Lung (tissue), 11 donors: ENCODE measurements at regions not wholly inside any gene's neighbourhood (a gene's known extent, or its start where the extent isn't known, plus 50 kb on each side); places are given as distances from the start of the nearest gene placed in this dataset.

ENCODE experiments used
- ATAC-seq: fragments of 200-7000 bp; cut with Tn5 transposase; one replicate; pipeline ENCODE4 v1.9.1; 2020; ENCODE audit warnings: moderate number of reproducible peaks; ENCODE audit not compliant: insufficient read depth, low FRiP score
- DNase-seq, 3 donors: peaks; one replicate each; pipeline ENCODE4 v3.0.0-alpha.2; 2013 to 2017
- H3K27ac ChIP-seq, 2 donors: one replicate each; pipeline ENCODE4 v1.5.1; 2013; ENCODE audit warnings: mild to moderate bottlenecking in 2 of 2, moderate library complexity in 2 of 2, control low read depth in 1 of 2, inconsistent platforms in 1 of 2, low read depth in 1 of 2, low read length in 1 of 2
- H3K27me3 ChIP-seq, 3 donors: one replicate each; pipeline ENCODE4 v1.5.1; 2013; ENCODE audit warnings: low read length in 2 of 3; ENCODE audit not compliant: control insufficient read depth in 3 of 3, insufficient read depth in 3 of 3
- H3K36me3 ChIP-seq, 4 donors: one replicate each; pipeline ENCODE4 v1.5.1; 2013; ENCODE audit warnings: low read length in 4 of 4, mild to moderate bottlenecking in 1 of 4, moderate library complexity in 1 of 4; ENCODE audit not compliant: control insufficient read depth in 4 of 4, insufficient read depth in 4 of 4
- H3K4me1 ChIP-seq, 5 donors: one replicate each; pipeline ENCODE4 v1.5.1; 2013; ENCODE audit warnings: low read length in 5 of 5, mild to moderate bottlenecking in 2 of 5, moderate library complexity in 1 of 5; ENCODE audit not compliant: control insufficient read depth in 5 of 5, insufficient read depth in 5 of 5
- H3K4me3 ChIP-seq: one replicate; pipeline ENCODE4 v1.5.1; 2013; ENCODE audit warnings: mild to moderate bottlenecking, control low read depth, moderate library complexity
- H3K9ac ChIP-seq, 2 donors: one replicate each; pipeline ENCODE4 v1.5.1; 2013; ENCODE audit warnings: low read length in 2 of 2, control low read depth in 1 of 2; ENCODE audit not compliant: insufficient read depth in 1 of 2
- H3K9me3 ChIP-seq, 4 donors: one replicate each; pipeline ENCODE4 v1.5.1; 2013; ENCODE audit warnings: low read length in 3 of 4, mild to moderate bottlenecking in 1 of 4, moderate library complexity in 1 of 4; ENCODE audit not compliant: control insufficient read depth in 4 of 4, insufficient read depth in 3 of 4
- WGBS, 2 donors: extraction: QIAGEN DNeasy Blood & Tissue Kit; methylation state at CpG; one replicate each; pipeline ENCODE4 v1.1.7; 2013; 5-methylcytosine and 5-hydroxymethylcytosine counted together
- TF ChIP-seq, protein P1 (sequence below): IDR thresholded peaks from 2 replicates; pipeline ENCODE4 v1.5.1; 2012; ENCODE audit warnings: mild to moderate bottlenecking; ENCODE audit errors: control extremely low read depth, extremely low read depth
- donor health status: control.
- donor health status: control.
- donor health status: Bipolar disorder and iron deficiency.
- donor health status: healthy.
- donor health status: DM: yes; HTN: yes; CAD: no.

DNA sequence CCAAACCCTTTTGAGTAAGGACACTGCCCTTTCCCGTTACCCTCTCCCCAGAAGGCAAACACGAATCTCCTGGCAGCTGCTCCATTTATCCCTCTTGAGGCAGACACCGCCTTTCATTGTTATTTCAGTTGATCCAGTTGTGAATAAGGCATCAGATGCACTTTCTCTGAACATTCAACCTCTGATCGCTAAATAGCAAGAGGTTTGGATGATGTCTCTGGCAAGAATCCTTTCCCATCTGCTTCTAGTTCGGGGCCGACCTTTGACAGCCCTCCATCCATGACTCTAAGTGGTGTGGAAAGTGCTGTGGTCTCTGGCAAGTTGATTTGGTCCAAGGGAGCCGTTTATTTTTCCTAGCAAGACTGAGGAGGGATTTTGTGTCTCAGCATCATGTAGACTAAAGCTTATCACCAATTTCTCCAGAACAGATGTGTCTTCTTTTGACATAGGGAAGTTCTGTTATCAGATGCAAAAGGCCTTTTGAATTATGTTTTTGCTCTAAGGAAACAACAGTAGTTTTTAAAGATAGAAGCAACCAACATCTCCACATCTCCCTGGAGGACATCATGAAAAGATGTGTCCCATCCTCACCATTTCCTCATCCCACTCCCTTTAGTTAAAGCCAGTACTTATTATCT is 123.6 kb downstream of the CCDC34 start:
- TF ChIP-seq, protein P1, sequence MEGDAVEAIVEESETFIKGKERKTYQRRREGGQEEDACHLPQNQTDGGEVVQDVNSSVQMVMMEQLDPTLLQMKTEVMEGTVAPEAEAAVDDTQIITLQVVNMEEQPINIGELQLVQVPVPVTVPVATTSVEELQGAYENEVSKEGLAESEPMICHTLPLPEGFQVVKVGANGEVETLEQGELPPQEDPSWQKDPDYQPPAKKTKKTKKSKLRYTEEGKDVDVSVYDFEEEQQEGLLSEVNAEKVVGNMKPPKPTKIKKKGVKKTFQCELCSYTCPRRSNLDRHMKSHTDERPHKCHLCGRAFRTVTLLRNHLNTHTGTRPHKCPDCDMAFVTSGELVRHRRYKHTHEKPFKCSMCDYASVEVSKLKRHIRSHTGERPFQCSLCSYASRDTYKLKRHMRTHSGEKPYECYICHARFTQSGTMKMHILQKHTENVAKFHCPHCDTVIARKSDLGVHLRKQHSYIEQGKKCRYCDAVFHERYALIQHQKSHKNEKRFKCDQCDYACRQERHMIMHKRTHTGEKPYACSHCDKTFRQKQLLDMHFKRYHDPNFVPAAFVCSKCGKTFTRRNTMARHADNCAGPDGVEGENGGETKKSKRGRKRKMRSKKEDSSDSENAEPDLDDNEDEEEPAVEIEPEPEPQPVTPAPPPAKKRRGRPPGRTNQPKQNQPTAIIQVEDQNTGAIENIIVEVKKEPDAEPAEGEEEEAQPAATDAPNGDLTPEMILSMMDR = no peak
- 68 to 75% methylated on average over 7 of the region's 7 CpGs for WGBS, 2 donors
- Histone ChIP-seq H3K9me3 (no peaks in the 10 kb centered on the region), H3K9ac (no peak overlapping the region), H3K27ac (no peak overlapping the region), H3K36me3 (no peaks in the 10 kb centered on the region), H3K4me3 (no peak overlapping the region), H3K4me1 (no peaks in the 10 kb centered on the region), H3K27me3 (no peaks in the 10 kb centered on the region)
- ATAC-seq (no peak), DNase-seq (no peak)

DNA sequence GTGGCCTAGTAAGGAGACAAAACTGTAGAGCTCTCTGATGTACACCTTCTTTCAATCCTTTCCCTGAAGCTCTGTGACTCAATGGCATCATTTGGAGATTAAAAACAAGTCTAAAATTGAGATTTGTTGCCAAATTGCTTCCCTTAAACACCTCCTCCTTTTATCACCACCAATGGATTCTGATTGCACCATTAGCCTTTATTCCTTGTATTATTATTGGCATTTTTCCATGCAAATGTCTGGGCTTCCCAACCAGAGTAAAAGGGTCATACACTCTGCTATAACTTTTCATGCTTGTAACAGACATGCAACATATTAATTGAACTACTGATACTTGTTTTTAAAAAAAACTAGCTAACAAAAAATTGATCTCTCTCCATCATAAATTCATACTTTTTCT is 124.2 kb downstream of the CCDC34 start:
- Histone ChIP-seq H3K9ac (no peak overlapping the region), H3K9me3 (no peaks in the 10 kb centered on the region), H3K36me3 (no peaks in the 10 kb centered on the region), H3K4me1 (no peaks in the 10 kb centered on the region), H3K4me3 (no peak overlapping the region), H3K27me3 (no peaks in the 10 kb centered on the region), H3K27ac (no peak overlapping the region)
- DNase-seq (no peak), ATAC-seq (no peak)
- TF ChIP-seq, protein P1 = no peak

DNA sequence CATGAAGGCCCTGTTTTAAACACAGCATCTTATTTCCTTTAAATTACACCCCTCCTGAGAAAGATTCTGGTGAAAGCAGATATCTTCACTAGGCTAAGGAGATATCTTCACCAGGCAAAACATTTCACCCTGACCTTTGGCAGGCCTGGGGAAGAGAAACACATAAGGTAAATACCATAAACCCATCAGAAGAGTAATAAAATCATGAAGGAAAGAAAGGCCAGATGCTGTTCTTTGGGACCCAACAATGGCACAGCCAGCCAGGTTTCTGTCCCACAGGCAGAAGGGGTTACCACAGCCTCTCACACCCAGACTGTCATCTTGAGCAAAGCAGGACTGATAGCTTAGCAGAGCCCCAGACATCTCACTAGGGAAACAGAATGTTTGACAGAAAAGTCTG is 125.4 kb downstream of the CCDC34 start:
- TF ChIP-seq, protein P1 = no peak
- no peaks in the 10 kb centered on the region for H3K36me3 ChIP-seq
- no peaks in the 10 kb centered on the region for H3K27me3 ChIP-seq
- H3K4me1 ChIP-seq = no peaks in the 10 kb centered on the region
- no peaks in the 10 kb centered on the region for H3K9me3 ChIP-seq
- no peak for ATAC-seq
- H3K4me3 ChIP-seq = no peak overlapping the region
- no peak for DNase-seq
- H3K9ac ChIP-seq = no peak overlapping the region
- H3K27ac ChIP-seq = no peak overlapping the region

DNA sequence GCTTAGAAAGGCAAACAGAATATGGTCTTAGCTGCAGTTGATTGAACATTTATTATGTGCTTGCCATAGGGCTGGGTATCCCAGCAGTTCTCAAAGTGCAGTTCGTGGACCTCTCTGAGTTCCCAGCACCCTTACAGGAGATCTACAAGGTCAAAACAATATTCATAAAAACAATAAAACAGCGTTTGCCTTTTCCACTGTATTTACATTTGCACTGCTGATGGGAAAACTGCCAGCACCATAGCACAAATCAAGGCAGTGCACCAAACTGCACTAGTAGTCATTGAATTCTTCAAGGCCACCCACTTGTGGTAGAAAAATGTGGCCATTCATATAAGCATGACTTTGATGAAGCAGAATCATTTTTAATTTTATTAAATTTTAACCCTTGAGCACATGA is 128.1 kb downstream of the CCDC34 start:
- no peaks in the 10 kb centered on the region for H3K36me3 ChIP-seq
- no peaks in the 10 kb centered on the region for H3K4me1 ChIP-seq
- TF ChIP-seq, protein P1 = no peak
- no peak overlapping the region for H3K27ac ChIP-seq
- DNase-seq (no peak), ATAC-seq (no peak)
- no peak overlapping the region for H3K9ac ChIP-seq
- no peaks in the 10 kb centered on the region for H3K9me3 ChIP-seq
- WGBS, 2 donors = 37 to 72% methylated on average over 2 of the region's 2 CpGs
- H3K4me3 ChIP-seq = no peak overlapping the region
- H3K27me3 ChIP-seq = no peaks in the 10 kb centered on the region
